HG03139 (cell line): ENCODE measurements at regions not wholly inside any gene's neighbourhood (a gene's known extent, or its start where the extent isn't known, plus 50 kb on each side); places are given as distances from the start of the nearest gene placed in this dataset.

ENCODE experiments used
- ATAC-seq: cut with Tn5 transposase; IDR thresholded peaks from one replicate; pipeline ENCODE4 v1.9.1; 2021; ENCODE audit not compliant: unreplicated experiment

GRCh38 chr2:2524348-2524941 is 193.4 kb upstream of the MYT1L start:
- ATAC-seq: no peak

- ATAC-seq: no peak
Observed at GRCh38 chr2:2523461-2524347, 192.6 kb upstream of the MYT1L start.

- ATAC-seq: no peak
Observed at GRCh38 chr2:2520401-2520811, 189.3 kb upstream of the MYT1L start.

GRCh38 chr2:2519381-2519780 is 188.3 kb upstream of the MYT1L start:
- no peak for ATAC-seq

GRCh38 chr2:2517399-2517798 is 186.3 kb upstream of the MYT1L start:
- no peak for ATAC-seq

GRCh38 chr2:2516386-2516785 is 185.3 kb upstream of the MYT1L start:
- ATAC-seq: no peak

- ATAC-seq: no peak
Observed at GRCh38 chr2:2512931-2513330, 181.9 kb upstream of the MYT1L start.

GRCh38 chr2:2507417-2507997 is 176.4 kb upstream of the MYT1L start:
- no peak for ATAC-seq

GRCh38 chr2:2506536-2506935 is 175.5 kb upstream of the MYT1L start:
- no peak for ATAC-seq

GRCh38 chr2:2505604-2506003 is 174.5 kb upstream of the MYT1L start:
- no peak for ATAC-seq

- ATAC-seq: no peak
Observed at GRCh38 chr2:2503864-2504418, 172.9 kb upstream of the MYT1L start.

GRCh38 chr2:2502201-2502549 is 171.1 kb upstream of the MYT1L start:
- no peak for ATAC-seq

- no peak for ATAC-seq
Observed at GRCh38 chr2:2501454-2502200, 170.6 kb upstream of the MYT1L start.

GRCh38 chr2:2495606-2496005 is 164.5 kb upstream of the MYT1L start:
- no peak for ATAC-seq

GRCh38 chr2:2493496-2493895 is 162.4 kb upstream of the MYT1L start:
- ATAC-seq: no peak

GRCh38 chr2:2492800-2493199 is 161.7 kb upstream of the MYT1L start:
- no peak for ATAC-seq

- ATAC-seq: no peak
Observed at GRCh38 chr2:2491964-2492363, 160.9 kb upstream of the MYT1L start.

GRCh38 chr2:2484301-2484700 is 153.2 kb upstream of the MYT1L start:
- ATAC-seq: no peak

- no peak for ATAC-seq
Observed at GRCh38 chr2:2482851-2483250, 151.8 kb upstream of the MYT1L start.

GRCh38 chr2:2472881-2473280 is 141.8 kb upstream of the MYT1L start:
- ATAC-seq: no peak

GRCh38 chr2:2472044-2472443 is 141.0 kb upstream of the MYT1L start:
- ATAC-seq: no peak
